Lower leg skin (tissue), 4 donors: ENCODE measurements at regions not wholly inside any gene's neighbourhood (a gene's known extent, or its start where the extent isn't known, plus 50 kb on each side); places are given as distances from the start of the nearest gene placed in this dataset.

Experiments
- DNase-seq, 2 donors: peaks; one replicate each; pipeline ENCODE4 v3.0.0-alpha.2; 2019; ENCODE audit warnings: low spot score in 2 of 2
- H3K4me3 ChIP-seq: fragments of 200-600 bp; sonication (generic); 2 replicates; pipeline ENCODE4 v1.5.1; 2017; ENCODE audit warnings: mild to moderate bottlenecking, low read depth; ENCODE audit not compliant: poor library complexity, severe bottlenecking
- CTCF ChIP-seq, 3 donors: fragments of 450-650 bp; IDR thresholded peaks; one replicate each; pipeline ENCODE4 v1.5.1; 2016; ENCODE audit warnings: antibody characterized with exemption in 3 of 3, mild to moderate bottlenecking in 3 of 3, moderate library complexity in 2 of 3
- POLR2A ChIP-seq, 2 donors: fragments of 450-650 bp; IDR thresholded peaks; one replicate each; pipeline ENCODE4 v1.6.1; 2016 to 2017; ENCODE audit warnings: antibody characterized with exemption in 2 of 2, mild to moderate bottlenecking in 1 of 2, moderate library complexity in 1 of 2
- WGBS, 2 donors: methylation state at CpG; one replicate each; pipeline ENCODE4 v1.1.5; 2018; 5-methylcytosine and 5-hydroxymethylcytosine counted together
- intact Hi-C: fragments of 100-400 bp; cut with DNase I; formaldehyde crosslinking; loops from one replicate; pipeline ENCODE4 v1.15.0; 2023; ENCODE audit warnings: low total_unique reads

GRCh38 chr12:127013197-127013596, 1253.8 kb upstream of the TMEM132C start:
- DNase-seq: no peak
- 80 to 82% methylated on average over 4 of the region's 4 CpGs for WGBS, 2 donors
- H3K4me3 ChIP-seq: no peak overlapping the region
- intact Hi-C loops: no loop called here
- TF ChIP-seq CTCF (IDR thresholded peaks at IDR 0.05) (no peak), POLR2A (IDR thresholded peaks at IDR 0.05) (no peak)

- no peak overlapping the region for H3K4me3 ChIP-seq
- intact Hi-C loops: no loop called here
- TF ChIP-seq POLR2A (IDR thresholded peaks at IDR 0.05) (no peak), CTCF (IDR thresholded peaks at IDR 0.05) (no peak)
- 37 to 50% methylated on average over 1 of the region's 1 CpG for WGBS, 2 donors
- DNase-seq: no peak
Measured at GRCh38 chr12:127014079-127014478, 1252.9 kb upstream of the TMEM132C start.

- 71 to 74% methylated on average over 2 of the region's 2 CpGs for WGBS, 2 donors
- intact Hi-C loops: no loop called here
- no peak overlapping the region for H3K4me3 ChIP-seq
- TF ChIP-seq CTCF (IDR thresholded peaks at IDR 0.05) (no peak), POLR2A (IDR thresholded peaks at IDR 0.05) (no peak)
- no peak for DNase-seq
Measured at GRCh38 chr12:127024791-127025190, 1242.2 kb upstream of the TMEM132C start.

- intact Hi-C loops: no loop called here
- no peak for TF ChIP-seq POLR2A (IDR thresholded peaks at IDR 0.05)
- no peak for TF ChIP-seq CTCF (IDR thresholded peaks at IDR 0.05)
- WGBS, 2 donors: 69 to 70% methylated on average over 1 of the region's 1 CpG
Measured at GRCh38 chr12:127025545-127025944, 1241.4 kb upstream of the TMEM132C start.

GRCh38 chr12:127035011-127035879, 1231.7 kb upstream of the TMEM132C start:
- no peak overlapping the region for H3K4me3 ChIP-seq
- no peak for DNase-seq
- no peak for TF ChIP-seq POLR2A (IDR thresholded peaks at IDR 0.05)
- TF ChIP-seq CTCF (IDR thresholded peaks at IDR 0.05): no peak
- 86 to 90% methylated on average over 11 of the region's 11 CpGs for WGBS, 2 donors
- intact Hi-C loops: no loop called here

More at GRCh38 chr12:127025545-127025944, 1241.4 kb upstream of the TMEM132C start:
- no peak overlapping the region for H3K4me3 ChIP-seq
- DNase-seq: no peak
